GM19025 (cell line): ENCODE measurements at regions not wholly inside any gene's neighbourhood (a gene's known extent, or its start where the extent isn't known, plus 50 kb on each side); places are given as distances from the start of the nearest gene placed in this dataset.
"Not testable (repeated sequence)": the region's sequence is repeated elsewhere in the genome, so short reads cannot be mapped to it uniquely, and the experiment has no call there.

Experiments
- ATAC-seq: cut with Tn5 transposase; IDR thresholded peaks from one replicate; pipeline ENCODE4 v1.9.1; 2021; ENCODE audit warnings: mild to moderate bottlenecking, low read depth, moderate library complexity; ENCODE audit not compliant: unreplicated experiment

- no peak for ATAC-seq
These were observed 651.3 kb upstream of the MEF2C start for GRCh38 chr5:89534331-89534730.

DNA sequence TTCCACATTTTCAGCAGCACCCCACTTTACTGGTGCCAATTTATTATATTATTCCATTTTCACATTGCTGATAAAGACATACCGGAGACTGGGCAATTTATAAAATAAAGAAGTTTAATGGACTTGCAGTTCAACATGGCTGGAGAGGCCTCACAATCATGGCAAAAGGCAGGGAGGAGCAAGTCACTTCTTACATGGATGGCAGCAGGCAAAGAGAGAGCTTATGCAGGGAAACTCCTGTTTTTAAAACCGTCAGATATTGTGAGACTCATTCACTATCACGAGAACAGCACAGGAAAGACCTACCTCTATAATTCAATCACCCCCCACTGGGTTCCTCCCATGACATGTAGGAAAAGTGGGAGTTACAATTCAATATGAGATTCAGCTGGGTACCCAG is 641.8 kb upstream of the MEF2C start:
- ATAC-seq: no peak

DNA sequence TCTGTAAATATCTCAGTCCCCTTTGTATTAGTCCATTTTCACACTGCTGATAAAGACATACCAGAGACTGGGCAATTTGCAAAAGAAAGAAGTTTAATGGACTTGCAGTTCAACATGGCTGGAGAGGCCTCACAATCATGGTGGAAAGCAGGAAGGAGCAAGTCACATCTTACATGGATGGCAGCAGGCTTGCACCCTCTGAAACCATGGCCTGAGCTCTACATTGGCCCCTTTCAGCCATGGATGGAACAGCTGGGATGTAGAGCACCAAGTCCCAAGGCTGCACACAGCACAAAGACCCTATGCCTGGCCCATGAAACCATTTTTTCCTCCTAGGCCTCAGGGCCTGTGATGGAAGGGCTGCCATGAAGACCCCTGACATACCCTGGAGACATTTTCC is 640.9 kb upstream of the MEF2C start:
- not testable (repeated sequence) for ATAC-seq

DNA sequence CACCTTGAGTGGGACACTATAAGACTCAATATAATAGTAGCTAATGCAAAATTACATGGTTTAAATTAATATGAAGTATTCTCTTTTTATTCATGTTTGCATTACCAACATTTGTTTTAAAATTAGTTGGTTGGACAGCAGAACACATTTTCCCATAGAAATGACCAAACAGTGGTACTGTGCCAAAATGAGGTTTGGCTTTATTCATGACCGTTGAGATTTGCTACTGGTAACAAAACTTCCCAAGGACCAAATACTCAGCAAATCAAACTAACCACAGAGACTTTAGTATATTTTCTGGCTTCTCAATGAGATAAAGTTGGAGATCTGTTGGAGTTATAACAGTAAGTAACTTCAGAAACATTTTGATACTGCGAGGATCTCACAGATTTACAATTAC is 637.8 kb upstream of the MEF2C start:
- no peak for ATAC-seq

- ATAC-seq: no peak
These were observed 630.5 kb upstream of the MEF2C start for GRCh38 chr5:89513299-89514044.

GRCh38 chr5:89504051-89504450 is 621.1 kb upstream of the MEF2C start:
- no peak for ATAC-seq

DNA sequence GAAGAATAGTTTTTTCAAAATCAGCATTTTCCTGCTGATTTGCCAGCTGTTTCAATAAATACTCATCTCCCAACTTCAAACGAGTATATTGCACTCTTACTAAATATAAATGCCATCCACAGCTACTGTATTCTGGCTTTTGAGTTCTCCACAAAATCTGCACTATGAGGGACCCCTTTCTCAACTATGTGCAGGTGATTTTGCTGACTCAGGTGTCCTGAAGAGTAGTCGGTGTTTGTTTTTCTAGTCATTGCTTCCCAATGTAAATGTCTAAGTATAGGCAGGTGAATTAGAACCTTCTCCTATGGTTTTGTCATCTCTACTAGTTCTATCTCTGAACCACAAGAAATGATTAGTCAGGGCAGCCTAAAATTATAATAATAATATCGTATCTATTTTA is 616.8 kb upstream of the MEF2C start:
- ATAC-seq: no peak

GRCh38 chr5:89498699-89499098 is 615.7 kb upstream of the MEF2C start:
- ATAC-seq: no peak

DNA sequence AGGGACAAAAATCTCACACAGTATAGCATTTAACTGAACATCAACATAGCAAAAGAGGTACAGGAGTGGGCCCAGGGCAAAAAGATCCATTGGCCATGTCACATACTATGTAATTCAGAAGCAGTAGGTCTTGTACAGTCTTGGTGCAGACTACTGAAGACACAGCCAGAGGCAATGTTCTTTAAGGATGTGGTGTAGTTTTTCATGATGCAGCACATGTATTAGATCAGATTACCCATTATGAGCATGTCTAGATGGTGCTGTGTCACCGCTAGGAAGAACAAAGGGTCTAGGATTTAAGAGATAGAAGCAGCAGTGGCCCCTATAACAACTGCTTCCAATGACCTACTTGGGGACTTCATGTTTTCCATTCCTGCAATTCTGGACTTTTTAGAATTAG is 610.4 kb upstream of the MEF2C start:
- ATAC-seq: no peak

- ATAC-seq: no peak
These were observed 602.0 kb upstream of the MEF2C start for GRCh38 chr5:89484962-89485361.

GRCh38 chr5:89480406-89481007 is 597.5 kb upstream of the MEF2C start:
- ATAC-seq: no peak

- no peak for ATAC-seq
These were observed 595.9 kb upstream of the MEF2C start for GRCh38 chr5:89478851-89479250.

GRCh38 chr5:89473196-89473595 is 590.2 kb upstream of the MEF2C start:
- ATAC-seq: no peak

DNA sequence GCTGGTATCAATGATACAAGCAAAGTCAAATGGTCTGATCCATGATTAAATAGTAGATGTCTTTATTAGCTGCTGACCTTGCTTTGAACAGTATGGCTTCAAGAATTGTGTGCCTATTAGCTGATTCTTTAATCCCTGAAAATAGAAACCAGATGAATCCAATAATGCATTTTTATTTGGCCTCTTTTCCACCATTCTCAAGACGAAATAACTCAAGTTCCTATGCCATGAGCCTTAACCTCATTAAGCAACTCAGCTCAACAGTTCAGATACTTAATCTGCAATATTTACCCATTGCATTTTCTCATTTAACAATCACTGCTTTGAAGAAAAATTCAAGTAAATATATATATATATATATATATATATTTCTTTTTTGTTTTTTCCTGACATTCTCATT is 588.6 kb upstream of the MEF2C start:
- no peak for ATAC-seq

DNA sequence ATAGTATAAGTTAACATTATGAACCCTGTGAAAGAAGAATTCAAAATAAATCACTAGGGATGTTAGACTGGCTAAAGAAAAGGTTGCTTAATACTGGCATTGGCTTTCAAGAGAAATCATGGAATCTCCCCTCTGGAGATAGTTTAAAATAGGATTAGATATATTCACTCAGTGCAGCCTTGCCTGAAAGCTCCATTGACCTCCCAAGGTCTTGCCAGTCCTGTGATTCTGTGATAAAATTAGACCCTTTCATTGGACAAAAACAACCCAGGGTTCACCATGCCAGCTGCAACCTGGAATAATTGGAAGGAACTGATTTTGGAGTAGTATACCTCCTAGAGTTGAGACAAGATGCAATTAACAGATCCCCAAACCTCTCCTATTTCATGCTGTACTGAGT is 588.1 kb upstream of the MEF2C start:
- ATAC-seq: no peak

DNA sequence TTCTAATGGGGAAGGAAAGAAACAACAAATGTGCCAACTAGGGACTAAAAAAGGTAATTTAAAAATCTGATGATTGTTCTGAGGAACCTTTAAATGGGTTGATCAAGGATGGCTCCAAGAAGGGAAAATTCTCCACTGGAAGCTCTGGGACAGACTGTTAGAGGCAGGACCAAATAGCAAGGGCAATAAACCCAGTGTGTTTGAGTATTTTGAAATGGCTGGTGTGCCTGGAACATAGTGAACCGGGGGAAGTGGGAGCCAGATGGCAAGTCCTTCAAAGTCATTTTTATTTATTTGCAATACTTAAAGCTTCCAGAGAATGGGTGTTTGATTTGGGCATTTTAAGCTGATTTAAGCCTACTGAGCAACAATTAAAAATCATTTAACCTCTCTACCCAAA is 587.7 kb upstream of the MEF2C start:
- ATAC-seq: no peak

- no peak for ATAC-seq
These were observed 575.3 kb upstream of the MEF2C start for GRCh38 chr5:89458332-89458656.

GRCh38 chr5:89457411-89458331 is 574.7 kb upstream of the MEF2C start:
- no peak for ATAC-seq

- ATAC-seq: no peak
These were observed 569.1 kb upstream of the MEF2C start for GRCh38 chr5:89452081-89452480.

DNA sequence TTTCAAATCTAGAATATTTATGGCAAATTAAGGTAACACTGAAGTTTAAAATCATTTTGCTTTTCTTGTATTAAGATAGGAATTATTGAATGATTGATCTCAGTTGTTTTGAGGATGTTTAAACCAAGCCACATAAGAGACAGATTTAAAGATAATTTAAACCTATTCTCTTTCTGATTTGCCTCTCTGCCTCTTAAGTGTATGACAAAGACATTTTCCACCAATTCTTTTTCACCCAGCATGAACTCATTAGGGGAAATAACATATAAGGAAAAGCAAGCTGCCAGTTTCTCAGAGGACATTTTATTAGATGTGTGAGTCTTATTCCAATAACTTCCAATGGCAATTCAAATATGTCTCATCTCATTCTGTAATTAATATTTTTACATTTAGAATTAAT is 568.3 kb upstream of the MEF2C start:
- ATAC-seq: no peak

DNA sequence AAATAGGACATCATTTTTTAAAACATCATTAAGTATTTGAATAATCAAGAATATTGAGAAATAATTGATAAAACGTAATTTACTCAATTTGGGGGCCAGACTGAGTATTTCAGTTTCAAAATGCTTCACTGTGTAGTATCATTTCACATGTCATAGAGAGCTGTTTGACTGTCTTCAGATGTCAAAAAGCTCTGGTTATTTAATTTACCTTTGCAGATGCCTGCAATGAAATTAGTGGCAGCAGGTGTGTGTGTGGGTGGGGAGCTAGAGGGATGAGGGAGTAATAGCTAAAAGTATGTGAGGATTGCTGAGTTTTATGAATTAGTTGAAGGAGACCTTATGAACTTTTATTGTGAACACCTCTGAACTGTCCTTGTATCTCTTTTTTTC is 567.2 kb upstream of the MEF2C start:
- ATAC-seq: no peak
